ENCODE measurements at regions not wholly inside any gene's neighbourhood (a gene's known extent, or its start where the extent isn't known, plus 50 kb on each side); places are given as distances from the start of the nearest gene placed in this dataset.

DNA sequence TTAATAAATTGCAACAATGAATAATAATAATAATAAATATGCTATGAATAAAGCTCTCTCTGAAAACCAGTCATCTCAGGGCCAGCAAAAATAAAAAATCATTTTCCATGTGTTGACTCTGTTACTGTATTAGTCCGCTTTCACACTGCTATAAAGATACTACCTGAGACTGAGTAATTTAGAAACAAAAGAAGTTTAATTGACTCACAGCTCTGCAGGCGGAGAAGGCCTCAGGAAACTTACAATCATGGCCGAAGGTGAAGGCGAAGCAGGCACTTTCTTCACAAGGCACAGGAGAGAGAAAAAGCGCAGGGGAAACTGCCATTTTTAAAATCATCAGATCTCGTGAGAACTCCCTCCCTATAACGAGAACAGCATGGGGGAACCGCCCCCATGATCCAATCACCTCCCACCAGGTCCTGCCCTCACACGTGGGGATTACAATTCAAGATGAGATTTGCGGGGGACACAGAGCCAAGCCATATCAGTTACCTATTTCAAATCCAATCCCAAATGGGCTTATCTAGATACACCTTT is 224.1 kb downstream of the IGSF11 start:
- Histone ChIP-seq H3K4me3 (replicated peaks in 1 of 3) (no peak overlapping the region), H3K27me3 (no peaks in the 10 kb centered on the region), H3K36me3 (no peaks in the 10 kb centered on the region), H3K27ac (no peak overlapping the region), H3K9me3 (no peaks in the 10 kb centered on the region), H3K4me1 (no peaks in the 10 kb centered on the region)
- WGBS, 2 donors, result 82 to 86% methylated on average over 10 of the region's 10 CpGs
- DNase-seq, result no peak
- TF ChIP-seq, protein P1, sequence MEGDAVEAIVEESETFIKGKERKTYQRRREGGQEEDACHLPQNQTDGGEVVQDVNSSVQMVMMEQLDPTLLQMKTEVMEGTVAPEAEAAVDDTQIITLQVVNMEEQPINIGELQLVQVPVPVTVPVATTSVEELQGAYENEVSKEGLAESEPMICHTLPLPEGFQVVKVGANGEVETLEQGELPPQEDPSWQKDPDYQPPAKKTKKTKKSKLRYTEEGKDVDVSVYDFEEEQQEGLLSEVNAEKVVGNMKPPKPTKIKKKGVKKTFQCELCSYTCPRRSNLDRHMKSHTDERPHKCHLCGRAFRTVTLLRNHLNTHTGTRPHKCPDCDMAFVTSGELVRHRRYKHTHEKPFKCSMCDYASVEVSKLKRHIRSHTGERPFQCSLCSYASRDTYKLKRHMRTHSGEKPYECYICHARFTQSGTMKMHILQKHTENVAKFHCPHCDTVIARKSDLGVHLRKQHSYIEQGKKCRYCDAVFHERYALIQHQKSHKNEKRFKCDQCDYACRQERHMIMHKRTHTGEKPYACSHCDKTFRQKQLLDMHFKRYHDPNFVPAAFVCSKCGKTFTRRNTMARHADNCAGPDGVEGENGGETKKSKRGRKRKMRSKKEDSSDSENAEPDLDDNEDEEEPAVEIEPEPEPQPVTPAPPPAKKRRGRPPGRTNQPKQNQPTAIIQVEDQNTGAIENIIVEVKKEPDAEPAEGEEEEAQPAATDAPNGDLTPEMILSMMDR (IDR thresholded peaks at IDR 0.05), result no peak
- no peak for TF ChIP-seq POLR2A (IDR thresholded peaks at IDR 0.05)
- intact Hi-C loops (cut with DNase I), result no loop called here

DNA sequence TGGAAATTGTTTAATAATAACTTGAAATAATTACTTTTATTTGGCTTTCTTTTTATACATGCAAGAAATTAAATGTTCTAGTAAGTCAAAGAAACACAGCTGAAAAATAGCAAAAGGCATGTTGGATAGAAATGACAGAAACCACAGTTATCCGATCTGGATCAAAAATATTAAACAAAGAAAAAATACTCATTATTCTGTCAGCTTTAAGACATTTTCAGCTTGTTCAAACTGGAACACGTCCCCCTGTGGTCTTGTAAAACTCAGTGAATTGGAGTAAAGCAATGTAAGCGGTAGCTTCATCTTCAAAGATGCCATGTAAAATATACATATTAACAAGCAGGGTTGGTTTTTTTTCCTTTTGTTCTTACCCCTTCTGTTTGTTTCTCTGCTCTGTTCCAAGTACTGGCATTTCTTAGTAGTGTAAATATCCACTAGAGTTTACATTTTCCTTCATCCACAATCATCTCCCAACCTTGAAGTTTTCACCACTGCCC is 223.4 kb downstream of the IGSF11 start:
- Histone ChIP-seq H3K27ac (no peak overlapping the region), H3K4me3 (replicated peaks in 1 of 3) (no peak overlapping the region), H3K4me1 (no peaks in the 10 kb centered on the region), H3K27me3 (no peaks in the 10 kb centered on the region), H3K9me3 (no peaks in the 10 kb centered on the region), H3K36me3 (no peaks in the 10 kb centered on the region)
- no peak for DNase-seq
- 72 to 77% methylated on average over 3 of the region's 3 CpGs for WGBS, 2 donors
- no peak for TF ChIP-seq POLR2A (IDR thresholded peaks at IDR 0.05)
- TF ChIP-seq, protein P1 (IDR thresholded peaks at IDR 0.05), result no peak
- intact Hi-C loops (cut with DNase I), result no loop called here

- no peak overlapping the region for H3K4me3 ChIP-seq (replicated peaks in 1 of 3)
- DNase-seq, result no peak
- 74 to 86% methylated on average over 4 of the region's 4 CpGs for WGBS, 2 donors
- no peaks in the 10 kb centered on the region for H3K36me3 ChIP-seq
- H3K27me3 ChIP-seq, result no peaks in the 10 kb centered on the region
- H3K27ac ChIP-seq, result no peak overlapping the region
- intact Hi-C loops (cut with DNase I), result no loop called here
- TF ChIP-seq POLR2A (IDR thresholded peaks at IDR 0.05), result no peak
- TF ChIP-seq, protein P1 (IDR thresholded peaks at IDR 0.05), result no peak
- no peaks in the 10 kb centered on the region for H3K9me3 ChIP-seq
- H3K4me1 ChIP-seq, result no peaks in the 10 kb centered on the region
Observed at GRCh38 chr3:118813472-118813871, 221.2 kb downstream of the IGSF11 start.

GRCh38 chr3:118817748-118818165 is 216.9 kb downstream of the IGSF11 start:
- TF ChIP-seq, protein P1 (IDR thresholded peaks at IDR 0.05), result peak in 4 of 6 experiments; percentile 42 to 76 (median 59)
- TF ChIP-seq POLR2A (IDR thresholded peaks at IDR 0.05), result no peak
- intact Hi-C loops (cut with DNase I), result no loop called here
- Histone ChIP-seq H3K27me3 (no peaks in the 10 kb centered on the region), H3K36me3 (no peaks in the 10 kb centered on the region), H3K27ac (no peak overlapping the region), H3K4me3 (replicated peaks in 1 of 3) (no peak overlapping the region), H3K9me3 (no peaks in the 10 kb centered on the region), H3K4me1 (no peaks in the 10 kb centered on the region)
- DNase-seq, result peak; percentile 42 to 48
- 34% methylated on average over 5 of the region's 5 CpGs for WGBS, 2 donors

DNA sequence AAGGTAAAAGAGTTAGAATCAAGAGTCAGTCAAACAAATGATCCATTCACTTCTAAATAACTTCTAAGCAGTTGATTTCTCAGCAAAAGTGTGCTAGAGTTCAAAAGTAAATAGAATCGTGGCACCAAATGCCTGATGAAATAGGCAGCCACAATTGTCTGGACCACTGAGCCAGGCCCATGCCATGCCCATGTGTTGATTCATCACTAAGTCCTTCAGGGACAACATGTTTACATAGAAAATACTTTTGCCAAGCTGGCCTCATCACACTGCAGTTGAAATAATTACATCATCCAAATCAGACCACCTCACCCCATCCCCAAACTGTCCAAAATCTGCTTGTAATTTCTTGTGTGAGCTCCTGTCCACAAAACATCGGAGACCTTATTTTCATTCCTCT is 216.3 kb downstream of the IGSF11 start:
- Histone ChIP-seq H3K4me3 (replicated peaks in 1 of 3) (no peak overlapping the region), H3K36me3 (no peaks in the 10 kb centered on the region), H3K27ac (no peak overlapping the region), H3K9me3 (no peaks in the 10 kb centered on the region), H3K27me3 (no peaks in the 10 kb centered on the region), H3K4me1 (no peaks in the 10 kb centered on the region)
- TF ChIP-seq, protein P1 (IDR thresholded peaks at IDR 0.05), result no peak
- no peak for TF ChIP-seq POLR2A (IDR thresholded peaks at IDR 0.05)
- intact Hi-C loops (cut with DNase I), result no loop called here
- DNase-seq, result peak in 1 of 2 donors; percentile 37
- 32 to 61% methylated on average over 2 of the region's 2 CpGs for WGBS, 2 donors

Measured in thyroid gland (tissue), 4 donors.